Pancreas (tissue), 10 donors: ENCODE measurements at regions not wholly inside any gene's neighbourhood (a gene's known extent, or its start where the extent isn't known, plus 50 kb on each side); places are given as distances from the start of the nearest gene placed in this dataset.

Experiments used
- ATAC-seq, 4 donors: fragments of 200-7000 bp; cut with Tn5 transposase; one replicate each; pipeline versions ENCODE4 v1.8.0 to v1.9.1; 2020; ENCODE audit warnings: mild to moderate bottlenecking in 4 of 4, moderate library complexity in 4 of 4
- DNase-seq, 6 donors: peaks; one replicate each; pipeline ENCODE4 v3.0.0-alpha.2; 2020
- FAIRE-seq: peaks from 2 replicates; lab custom pipeline; 2012; peaks lifted over from hg19 to GRCh38; lab: Jason Lieb, UNC
- H3K27ac ChIP-seq, 4 donors: fragments of 200-600 bp; sonication (generic); 1 replicate in 3 of 4; 2 replicates in 1 of 4; pipeline versions ENCODE4 v1.5.0 to v1.8.0; 2020
- H3K27me3 ChIP-seq, 4 donors: fragments of 200-600 bp; one replicate each; pipeline ENCODE4 v1.8.0; 2021
- H3K36me3 ChIP-seq, 3 donors: fragments of 200-600 bp; sonication (generic) in 1 of 3; one replicate each; pipeline versions ENCODE4 v1.5.0 to v1.8.0; 2020 to 2021
- H3K4me1 ChIP-seq, 3 donors: fragments of 200-600 bp; one replicate each; pipeline ENCODE4 v1.8.0; 2021
- H3K4me3 ChIP-seq, 4 donors: fragments of 200-600 bp; sonication (generic) in 2 of 4; one replicate each; pipeline versions ENCODE4 v1.5.0 to v1.8.0; 2020 to 2021
- H3K9me3 ChIP-seq, 4 donors: fragments of 200-600 bp; one replicate each; pipeline ENCODE4 v1.8.0; 2021
- WGBS, 2 donors: extraction: QIAGEN DNeasy Blood & Tissue Kit; methylation state at CpG; one replicate each; pipeline ENCODE4 v1.1.7; 2013; 5-methylcytosine and 5-hydroxymethylcytosine counted together
- intact Hi-C, 3 donors: fragments of 100-400 bp; cut with DNase I; formaldehyde crosslinking; loops; one replicate each; pipeline versions ENCODE4 v1.11.1 to v1.14.2; 2022
- TF ChIP-seq, protein P1 (sequence below), 4 donors: fragments of 200-600 bp; sonication (generic) in 3 of 4; IDR thresholded peaks; one replicate each; pipeline versions ENCODE4 v1.5.0 to v1.8.0; 2021; ENCODE audit warnings: antibody characterized with exemption in 4 of 4
- donor health status: healthy with polysubstance abuse.
- donor health status: DM: no; HTN: no; CAD: no; lungs with moderate emphysema.
- donor health status: DM: no; HTN: no; CAD: no.
- donor health status: control.
- donor health status: control.
- donor health status: Bipolar disorder and iron deficiency.
- donor health status: DM: yes; HTN: yes; CAD: no.
- donor health status: DM: no; HTN: no; CAD: no.
- donor health status: DM: no; HTN: no; CAD: no.
- donor health status: DM: yes; HTN: yes; CAD: no.

DNA sequence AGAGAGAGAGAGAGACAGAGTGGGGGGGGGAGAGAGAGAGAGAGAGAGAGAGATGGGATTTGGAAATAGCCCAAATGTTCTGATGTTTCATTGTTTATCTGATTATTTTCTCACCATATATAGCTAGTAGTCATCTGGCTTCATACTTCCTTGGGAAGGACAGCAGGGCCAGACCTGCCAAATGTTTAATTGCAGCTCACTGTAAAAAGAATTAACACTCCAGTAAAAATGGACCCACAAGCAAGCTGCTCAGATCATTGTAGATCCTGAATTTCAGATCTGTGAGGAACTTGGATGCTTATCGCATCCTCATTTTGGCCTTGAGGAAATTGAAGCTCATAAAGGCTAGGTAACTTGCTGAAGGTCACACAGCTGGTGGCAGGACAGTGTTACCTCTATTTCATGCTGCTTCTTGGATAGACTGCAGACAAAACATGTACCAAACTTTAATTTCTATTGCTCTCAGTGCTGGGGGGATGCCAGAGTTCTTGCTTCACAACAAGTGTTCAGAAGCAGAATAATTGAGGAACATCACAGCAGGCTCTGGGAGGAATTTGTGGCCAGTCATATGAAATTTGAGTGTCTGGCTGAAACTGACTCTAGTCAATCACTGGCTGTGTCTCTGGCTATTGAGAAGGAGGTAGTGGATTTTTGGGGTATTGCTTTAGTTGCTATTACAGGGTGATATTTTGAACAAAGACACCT lies 223.5 kb downstream of the PIK3C3 start:
- H3K9me3 ChIP-seq = no peaks in the 10 kb centered on the region

DNA sequence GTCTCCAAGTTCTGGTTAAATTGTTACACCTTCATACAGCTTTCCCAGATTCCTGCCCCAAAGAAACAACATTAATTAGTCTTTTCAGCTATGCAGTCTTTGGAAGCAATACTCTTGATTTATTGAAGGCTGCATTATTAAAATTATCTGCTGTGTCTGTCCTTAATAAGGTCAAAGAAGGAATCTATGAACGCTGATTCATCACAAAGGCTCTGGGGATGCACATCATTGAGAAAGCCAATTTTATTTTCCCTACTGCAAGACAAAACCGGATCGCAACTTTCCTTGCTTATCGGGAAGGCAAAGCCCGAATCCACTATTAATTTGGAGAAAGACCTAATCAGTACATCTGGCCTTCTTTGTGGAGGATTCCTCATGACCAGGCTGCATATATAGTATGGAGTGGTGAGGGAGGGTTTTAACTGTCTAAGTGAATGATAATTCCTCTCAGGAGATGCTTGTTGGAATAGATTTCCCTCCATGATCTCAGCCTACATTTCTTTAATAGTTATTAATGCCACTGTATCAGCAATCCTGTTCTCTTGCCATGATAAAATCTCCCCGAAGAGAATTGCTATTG lies 224.6 kb downstream of the PIK3C3 start:
- Histone ChIP-seq H3K4me1 (no peaks in the 10 kb centered on the region), H3K27me3 (no peaks in the 10 kb centered on the region), H3K36me3 (no peaks in the 10 kb centered on the region), H3K4me3 (no peak overlapping the region), H3K9me3 (no peaks in the 10 kb centered on the region), H3K27ac (no peak overlapping the region)
- intact Hi-C loops = no loop called here
- DNase-seq = no peak
- ATAC-seq = no peak
- FAIRE-seq = no peak
- TF ChIP-seq, protein P1, sequence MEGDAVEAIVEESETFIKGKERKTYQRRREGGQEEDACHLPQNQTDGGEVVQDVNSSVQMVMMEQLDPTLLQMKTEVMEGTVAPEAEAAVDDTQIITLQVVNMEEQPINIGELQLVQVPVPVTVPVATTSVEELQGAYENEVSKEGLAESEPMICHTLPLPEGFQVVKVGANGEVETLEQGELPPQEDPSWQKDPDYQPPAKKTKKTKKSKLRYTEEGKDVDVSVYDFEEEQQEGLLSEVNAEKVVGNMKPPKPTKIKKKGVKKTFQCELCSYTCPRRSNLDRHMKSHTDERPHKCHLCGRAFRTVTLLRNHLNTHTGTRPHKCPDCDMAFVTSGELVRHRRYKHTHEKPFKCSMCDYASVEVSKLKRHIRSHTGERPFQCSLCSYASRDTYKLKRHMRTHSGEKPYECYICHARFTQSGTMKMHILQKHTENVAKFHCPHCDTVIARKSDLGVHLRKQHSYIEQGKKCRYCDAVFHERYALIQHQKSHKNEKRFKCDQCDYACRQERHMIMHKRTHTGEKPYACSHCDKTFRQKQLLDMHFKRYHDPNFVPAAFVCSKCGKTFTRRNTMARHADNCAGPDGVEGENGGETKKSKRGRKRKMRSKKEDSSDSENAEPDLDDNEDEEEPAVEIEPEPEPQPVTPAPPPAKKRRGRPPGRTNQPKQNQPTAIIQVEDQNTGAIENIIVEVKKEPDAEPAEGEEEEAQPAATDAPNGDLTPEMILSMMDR (IDR thresholded peaks at IDR 0.05) = no peak
- WGBS, 2 donors = 75 to 83% methylated on average over 6 of the region's 6 CpGs

More for the DNA sequence above, 223.5 kb downstream of the PIK3C3 start:
- TF ChIP-seq, protein P1 (IDR thresholded peaks at IDR 0.05) = no peak
- H3K27ac ChIP-seq = no peak overlapping the region
- no peak overlapping the region for H3K4me3 ChIP-seq
- no peak for ATAC-seq
- H3K4me1 ChIP-seq = no peaks in the 10 kb centered on the region
- DNase-seq = no peak
- no peaks in the 10 kb centered on the region for H3K27me3 ChIP-seq
- 90 to 92% methylated on average over 1 of the region's 1 CpG for WGBS, 2 donors
- H3K36me3 ChIP-seq = no peaks in the 10 kb centered on the region
- FAIRE-seq = no peak
- intact Hi-C loops = no loop called here

DNA sequence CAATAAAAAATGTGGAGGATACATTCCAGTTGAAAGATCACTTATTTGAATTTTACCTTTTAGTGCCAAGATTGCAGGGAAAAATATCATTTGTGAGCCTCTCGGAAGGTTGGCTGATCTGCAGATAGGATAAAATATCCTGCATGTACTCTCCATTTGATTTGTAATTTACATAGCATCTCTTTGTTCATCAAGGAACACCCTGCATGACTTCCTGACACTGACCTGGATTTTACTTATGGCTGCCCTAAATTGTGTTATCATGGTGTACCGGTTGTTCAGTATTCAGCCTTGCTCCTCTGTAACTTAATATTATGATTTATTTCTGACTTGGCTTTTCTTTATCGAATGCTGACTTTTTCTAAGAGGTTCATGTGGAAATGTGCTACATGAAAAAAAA lies 226.4 kb downstream of the PIK3C3 start:
- Histone ChIP-seq H3K36me3 (no peaks in the 10 kb centered on the region), H3K4me1 (no peaks in the 10 kb centered on the region), H3K4me3 (no peak overlapping the region), H3K27me3 (no peaks in the 10 kb centered on the region), H3K9me3 (no peaks in the 10 kb centered on the region), H3K27ac (no peak overlapping the region)
- TF ChIP-seq, protein P1 (IDR thresholded peaks at IDR 0.05) = no peak
- intact Hi-C loops = no loop called here
- DNase-seq = no peak
- 83% methylated on average over 3 of the region's 3 CpGs for WGBS, 2 donors
- no peak for FAIRE-seq
- ATAC-seq = no peak

DNA sequence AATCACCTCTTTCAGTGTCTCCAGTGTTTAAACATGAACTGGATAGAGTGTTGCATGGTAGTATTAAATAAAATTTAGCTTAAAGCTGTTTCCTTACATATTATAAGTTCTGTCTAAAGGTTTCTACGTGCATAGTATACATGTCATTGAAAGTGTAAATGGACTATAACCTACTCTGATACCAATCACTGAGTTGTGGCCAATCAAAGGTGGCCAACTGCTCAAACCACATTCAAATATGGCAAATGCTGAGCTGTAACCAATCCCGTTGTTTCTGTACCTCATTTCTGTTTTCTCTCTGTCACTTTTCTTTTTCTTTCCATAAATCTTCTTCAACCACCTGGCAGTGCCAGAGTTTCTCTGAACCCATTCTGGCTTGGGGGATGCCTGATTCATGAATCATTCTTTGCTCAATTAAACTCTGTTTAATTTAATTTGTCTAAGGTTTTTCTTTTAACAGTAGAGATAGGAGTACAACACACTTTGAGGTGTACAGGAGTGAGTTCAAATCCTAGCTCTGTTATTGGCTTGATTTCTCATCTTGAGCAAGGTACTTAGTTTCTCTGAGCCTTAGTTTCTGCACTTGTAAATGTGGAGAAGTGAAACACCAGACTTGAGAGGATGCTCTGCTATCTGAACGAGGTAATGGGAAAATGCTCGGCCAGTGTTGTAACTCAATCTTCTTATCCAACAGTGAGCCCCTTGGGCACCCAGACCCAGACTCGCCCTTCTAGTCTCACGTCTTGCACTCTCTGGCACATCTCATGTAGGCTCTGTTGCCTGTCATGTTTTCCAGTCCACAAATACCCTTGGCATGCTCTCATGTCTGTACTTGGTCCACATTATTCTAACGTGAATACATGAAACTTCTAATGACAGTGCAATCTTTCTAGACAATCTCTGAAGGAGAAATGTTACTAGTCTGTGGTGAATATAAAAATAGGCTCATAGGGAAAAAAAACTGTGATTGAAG lies 228.0 kb downstream of the PIK3C3 start:
- H3K4me1 ChIP-seq = no peaks in the 10 kb centered on the region
- no peak for ATAC-seq
- H3K27me3 ChIP-seq = no peaks in the 10 kb centered on the region
- H3K9me3 ChIP-seq = no peaks in the 10 kb centered on the region
- FAIRE-seq = no peak
- DNase-seq = no peak
- no peak overlapping the region for H3K4me3 ChIP-seq
- intact Hi-C loops = no loop called here
- H3K36me3 ChIP-seq = no peaks in the 10 kb centered on the region
- TF ChIP-seq, protein P1 (IDR thresholded peaks at IDR 0.05) = no peak
- 58 to 74% methylated on average over 7 of the region's 7 CpGs for WGBS, 2 donors
- H3K27ac ChIP-seq = no peak overlapping the region
